ENCODE measurements at regions not wholly inside any gene's neighbourhood (a gene's known extent, or its start where the extent isn't known, plus 50 kb on each side); places are given as distances from the start of the nearest gene placed in this dataset.

DNA sequence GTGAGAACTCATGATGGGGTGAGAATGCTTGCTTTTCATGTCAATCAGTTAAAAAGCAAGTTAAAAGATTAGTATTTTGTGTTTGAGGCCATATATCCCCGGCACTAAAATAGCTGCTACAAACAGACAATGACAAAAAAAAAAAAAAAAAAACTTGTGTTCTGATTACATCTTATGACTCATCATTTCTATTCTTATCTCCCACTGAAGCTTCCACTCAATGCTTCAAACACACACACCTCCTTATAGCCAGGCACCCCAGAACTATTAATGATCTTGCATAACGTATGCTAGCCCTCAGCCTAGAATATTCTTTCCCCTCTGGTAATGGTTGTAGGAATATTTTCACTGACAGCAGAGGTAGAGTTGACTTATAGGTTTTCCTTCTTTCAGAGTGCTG lies 778.3 kb downstream of the TRIB2 start:
- TF ChIP-seq, protein P1, sequence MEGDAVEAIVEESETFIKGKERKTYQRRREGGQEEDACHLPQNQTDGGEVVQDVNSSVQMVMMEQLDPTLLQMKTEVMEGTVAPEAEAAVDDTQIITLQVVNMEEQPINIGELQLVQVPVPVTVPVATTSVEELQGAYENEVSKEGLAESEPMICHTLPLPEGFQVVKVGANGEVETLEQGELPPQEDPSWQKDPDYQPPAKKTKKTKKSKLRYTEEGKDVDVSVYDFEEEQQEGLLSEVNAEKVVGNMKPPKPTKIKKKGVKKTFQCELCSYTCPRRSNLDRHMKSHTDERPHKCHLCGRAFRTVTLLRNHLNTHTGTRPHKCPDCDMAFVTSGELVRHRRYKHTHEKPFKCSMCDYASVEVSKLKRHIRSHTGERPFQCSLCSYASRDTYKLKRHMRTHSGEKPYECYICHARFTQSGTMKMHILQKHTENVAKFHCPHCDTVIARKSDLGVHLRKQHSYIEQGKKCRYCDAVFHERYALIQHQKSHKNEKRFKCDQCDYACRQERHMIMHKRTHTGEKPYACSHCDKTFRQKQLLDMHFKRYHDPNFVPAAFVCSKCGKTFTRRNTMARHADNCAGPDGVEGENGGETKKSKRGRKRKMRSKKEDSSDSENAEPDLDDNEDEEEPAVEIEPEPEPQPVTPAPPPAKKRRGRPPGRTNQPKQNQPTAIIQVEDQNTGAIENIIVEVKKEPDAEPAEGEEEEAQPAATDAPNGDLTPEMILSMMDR (IDR thresholded peaks at IDR 0.05; ENCODE audit: extremely low read depth in 1 of 2, insufficient read depth in 1 of 2, low read depth in 1 of 2, low read length in 2 of 2), result no peak
- TF ChIP-seq MAX (IDR thresholded peaks at IDR 0.05; ENCODE audit: insufficient read depth, insufficient read length) (no peak), POLR2A (IDR thresholded peaks at IDR 0.05; ENCODE audit: low read depth, low read length) (no peak), EZH2 (IDR thresholded peaks at IDR 0.05; ENCODE audit: borderline replicate concordance, low read depth, low read length, severe bottlenecking) (no peak), JUN (IDR thresholded peaks at IDR 0.05; ENCODE audit: borderline replicate concordance, insufficient read depth, insufficient read length, low read depth) (no peak), MYC (IDR thresholded peaks at IDR 0.05; ENCODE audit: low read depth, low read length) (no peak)

Measured in endothelial cell of umbilical vein (primary cell).